Uterus (tissue), 2 donors: ENCODE measurements at regions not wholly inside any gene's neighbourhood (a gene's known extent, or its start where the extent isn't known, plus 50 kb on each side); places are given as distances from the start of the nearest gene placed in this dataset.

ENCODE experiments used
- POLR2A ChIP-seq, 2 donors: fragments of 450-650 bp; IDR thresholded peaks; one replicate each; pipeline ENCODE4 v1.6.1; 2016; ENCODE audit warnings: antibody characterized with exemption in 2 of 2, mild to moderate bottlenecking in 1 of 2, moderate library complexity in 1 of 2
- TF ChIP-seq, protein P1 (sequence below), 4 experiments: fragments of 200-600 bp in 2 of 4; fragments of 450-650 bp in 2 of 4; sonication (generic) in 2 of 4; IDR thresholded peaks; one replicate each; pipeline ENCODE4 v1.5.1; 2016 to 2019; ENCODE audit warnings: antibody characterized with exemption in 4 of 4, mild to moderate bottlenecking in 2 of 4, moderate library complexity in 1 of 4

GRCh38 chr11:123286255-123286654, 91.2 kb upstream of the CLMP start:
- TF ChIP-seq, protein P1, sequence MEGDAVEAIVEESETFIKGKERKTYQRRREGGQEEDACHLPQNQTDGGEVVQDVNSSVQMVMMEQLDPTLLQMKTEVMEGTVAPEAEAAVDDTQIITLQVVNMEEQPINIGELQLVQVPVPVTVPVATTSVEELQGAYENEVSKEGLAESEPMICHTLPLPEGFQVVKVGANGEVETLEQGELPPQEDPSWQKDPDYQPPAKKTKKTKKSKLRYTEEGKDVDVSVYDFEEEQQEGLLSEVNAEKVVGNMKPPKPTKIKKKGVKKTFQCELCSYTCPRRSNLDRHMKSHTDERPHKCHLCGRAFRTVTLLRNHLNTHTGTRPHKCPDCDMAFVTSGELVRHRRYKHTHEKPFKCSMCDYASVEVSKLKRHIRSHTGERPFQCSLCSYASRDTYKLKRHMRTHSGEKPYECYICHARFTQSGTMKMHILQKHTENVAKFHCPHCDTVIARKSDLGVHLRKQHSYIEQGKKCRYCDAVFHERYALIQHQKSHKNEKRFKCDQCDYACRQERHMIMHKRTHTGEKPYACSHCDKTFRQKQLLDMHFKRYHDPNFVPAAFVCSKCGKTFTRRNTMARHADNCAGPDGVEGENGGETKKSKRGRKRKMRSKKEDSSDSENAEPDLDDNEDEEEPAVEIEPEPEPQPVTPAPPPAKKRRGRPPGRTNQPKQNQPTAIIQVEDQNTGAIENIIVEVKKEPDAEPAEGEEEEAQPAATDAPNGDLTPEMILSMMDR (IDR thresholded peaks at IDR 0.05): no peak
- TF ChIP-seq POLR2A (IDR thresholded peaks at IDR 0.05): no peak
